Tibial nerve (tissue), 4 donors: ENCODE measurements at regions not wholly inside any gene's neighbourhood (a gene's known extent, or its start where the extent isn't known, plus 50 kb on each side); places are given as distances from the start of the nearest gene placed in this dataset.

Experiments
- EP300 ChIP-seq, 2 donors: sonication (generic); formaldehyde crosslinking; IDR thresholded peaks; one replicate each; pipeline ENCODE4 v1.6.1; 2017; ENCODE audit warnings: antibody characterized with exemption in 2 of 2, mild to moderate bottlenecking in 1 of 2
- POLR2A ChIP-seq, 2 donors: fragments of 450-650 bp; IDR thresholded peaks; one replicate each; pipeline ENCODE4 v1.6.1; 2017; ENCODE audit warnings: antibody characterized with exemption in 2 of 2, mild to moderate bottlenecking in 2 of 2, moderate library complexity in 2 of 2
- TF ChIP-seq, protein P1 (sequence below), 5 experiments: fragments of 200-600 bp in 3 of 5; fragments of 450-650 bp in 2 of 5; sonication (generic) in 3 of 5; IDR thresholded peaks; one replicate each; pipeline ENCODE4 v1.5.1; 2016 to 2019; ENCODE audit warnings: antibody characterized with exemption in 5 of 5, mild to moderate bottlenecking in 3 of 5, moderate library complexity in 2 of 5

DNA sequence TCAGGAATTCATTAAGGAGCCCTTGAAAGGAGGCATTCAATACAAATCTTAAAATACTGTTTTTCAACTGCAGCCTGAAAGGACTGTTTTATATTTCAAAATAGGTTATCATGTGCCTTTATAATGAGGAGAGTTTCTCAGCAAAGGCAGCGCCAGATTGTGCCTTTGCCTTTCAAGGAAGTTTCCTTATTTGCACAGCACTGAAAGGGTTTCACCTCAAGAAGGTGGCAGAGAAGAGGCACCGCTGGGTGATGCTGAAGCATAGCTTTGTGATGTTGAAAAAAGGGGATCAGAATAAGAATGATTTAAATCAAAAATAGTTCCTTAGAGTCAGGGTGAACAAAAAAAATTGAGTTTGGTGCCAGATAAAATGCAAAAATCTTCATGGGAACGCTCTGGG lies 601.0 kb upstream of the KIRREL3 start:
- TF ChIP-seq POLR2A (IDR thresholded peaks at IDR 0.05) (no peak), EP300 (IDR thresholded peaks at IDR 0.05) (no peak)
- TF ChIP-seq, protein P1, sequence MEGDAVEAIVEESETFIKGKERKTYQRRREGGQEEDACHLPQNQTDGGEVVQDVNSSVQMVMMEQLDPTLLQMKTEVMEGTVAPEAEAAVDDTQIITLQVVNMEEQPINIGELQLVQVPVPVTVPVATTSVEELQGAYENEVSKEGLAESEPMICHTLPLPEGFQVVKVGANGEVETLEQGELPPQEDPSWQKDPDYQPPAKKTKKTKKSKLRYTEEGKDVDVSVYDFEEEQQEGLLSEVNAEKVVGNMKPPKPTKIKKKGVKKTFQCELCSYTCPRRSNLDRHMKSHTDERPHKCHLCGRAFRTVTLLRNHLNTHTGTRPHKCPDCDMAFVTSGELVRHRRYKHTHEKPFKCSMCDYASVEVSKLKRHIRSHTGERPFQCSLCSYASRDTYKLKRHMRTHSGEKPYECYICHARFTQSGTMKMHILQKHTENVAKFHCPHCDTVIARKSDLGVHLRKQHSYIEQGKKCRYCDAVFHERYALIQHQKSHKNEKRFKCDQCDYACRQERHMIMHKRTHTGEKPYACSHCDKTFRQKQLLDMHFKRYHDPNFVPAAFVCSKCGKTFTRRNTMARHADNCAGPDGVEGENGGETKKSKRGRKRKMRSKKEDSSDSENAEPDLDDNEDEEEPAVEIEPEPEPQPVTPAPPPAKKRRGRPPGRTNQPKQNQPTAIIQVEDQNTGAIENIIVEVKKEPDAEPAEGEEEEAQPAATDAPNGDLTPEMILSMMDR (IDR thresholded peaks at IDR 0.05), result no peak
